ENCODE measurements at regions not wholly inside any gene's neighbourhood (a gene's known extent, or its start where the extent isn't known, plus 50 kb on each side); places are given as distances from the start of the nearest gene placed in this dataset.
"Not testable (repeated sequence)": the region's sequence is repeated elsewhere in the genome, so short reads cannot be mapped to it uniquely, and the experiment has no call there.

GRCh38 chr1:61543498-61543897 lies 181.4 kb downstream of the TM2D1 start:
- H3K36me3 ChIP-seq (ENCODE audit: insufficient read depth, low read length, poor library complexity, severe bottlenecking); DNase-seq (ENCODE audit: low spot score); H3K4me1 ChIP-seq (ENCODE audit: insufficient read depth, low read length, poor library complexity, severe bottlenecking); H3K27me3 ChIP-seq (replicated peaks; ENCODE audit: insufficient read depth, low read depth, low read length, poor library complexity); POLR2A ChIA-PET (ENCODE audit: low non-redundant PET); BruUV-seq (replicated peaks); H3K4me3 ChIP-seq (ENCODE audit: low read depth, low read length, poor library complexity, severe bottlenecking); H3K9me3 ChIP-seq (ENCODE audit: low read depth, low read length, poor library complexity, severe bottlenecking); CTCF ChIA-PET; H3K27ac ChIP-seq (ENCODE audit: low read depth, low read length, poor library complexity, severe bottlenecking): not testable (repeated sequence)
- intact Hi-C loops (cut with micrococcal nuclease; ENCODE audit: unreplicated experiment): loop anchor here (10.0 kb wide), 1 partner anchor 311 kb away; no protein-coding TSS in a partner anchor

GRCh38 chr1:61539720-61540462 lies 185.1 kb downstream of the TM2D1 start:
- TF ChIP-seq CTCF (conservative IDR thresholded peaks at IDR 0.05; ENCODE audit: low read depth, low read length): no peak
- no peak for TF ChIP-seq EZH2 (IDR thresholded peaks at IDR 0.05; ENCODE audit: borderline replicate concordance, low read depth, low read length, poor library complexity, severe bottlenecking)
- H3K36me3 ChIP-seq (ENCODE audit: insufficient read depth, low read length, poor library complexity, severe bottlenecking): no peaks in the 10 kb centered on the region
- no TSS peak for BruUV-seq (replicated peaks)
- H3K4me3 ChIP-seq (ENCODE audit: low read depth, low read length, poor library complexity, severe bottlenecking): no peak overlapping the region
- no peak overlapping the region for H3K27ac ChIP-seq (ENCODE audit: low read depth, low read length, poor library complexity, severe bottlenecking)
- no peaks in the 10 kb centered on the region for H3K9me3 ChIP-seq (ENCODE audit: low read depth, low read length, poor library complexity, severe bottlenecking)
- H3K27me3 ChIP-seq (replicated peaks; ENCODE audit: insufficient read depth, low read depth, low read length, poor library complexity): no peaks in the 10 kb centered on the region
- CTCF ChIA-PET: no interaction called here
- intact Hi-C loops (cut with micrococcal nuclease; ENCODE audit: unreplicated experiment): loop anchor here (10.0 kb wide), 1 partner anchor 315 kb away; no protein-coding TSS in a partner anchor
- POLR2A ChIA-PET (ENCODE audit: low non-redundant PET): no interaction called here
- DNase-seq (ENCODE audit: low spot score): no peak
- H3K4me1 ChIP-seq (ENCODE audit: insufficient read depth, low read length, poor library complexity, severe bottlenecking): no peaks in the 10 kb centered on the region

- POLR2A ChIA-PET (ENCODE audit: low non-redundant PET): no interaction called here
- TF ChIP-seq CTCF (conservative IDR thresholded peaks at IDR 0.05; ENCODE audit: low read depth, low read length): no peak
- no peak for TF ChIP-seq EZH2 (IDR thresholded peaks at IDR 0.05; ENCODE audit: borderline replicate concordance, low read depth, low read length, poor library complexity, severe bottlenecking)
- no peaks in the 10 kb centered on the region for H3K9me3 ChIP-seq (ENCODE audit: low read depth, low read length, poor library complexity, severe bottlenecking)
- no peak overlapping the region for H3K27ac ChIP-seq (ENCODE audit: low read depth, low read length, poor library complexity, severe bottlenecking)
- no peak overlapping the region for H3K4me3 ChIP-seq (ENCODE audit: low read depth, low read length, poor library complexity, severe bottlenecking)
- no peaks in the 10 kb centered on the region for H3K27me3 ChIP-seq (replicated peaks; ENCODE audit: insufficient read depth, low read depth, low read length, poor library complexity)
- no TSS peak for BruUV-seq (replicated peaks)
- no peaks in the 10 kb centered on the region for H3K4me1 ChIP-seq (ENCODE audit: insufficient read depth, low read length, poor library complexity, severe bottlenecking)
- no peak for DNase-seq (ENCODE audit: low spot score)
- intact Hi-C loops (cut with micrococcal nuclease; ENCODE audit: unreplicated experiment): no loop called here
- CTCF ChIA-PET: interaction anchor here (0.6 to 0.7 kb wide), 2 partner anchors 487 to 1219 kb away, joined by 3 to 4 read pairs; no protein-coding TSS in a partner anchor
- H3K36me3 ChIP-seq (ENCODE audit: insufficient read depth, low read length, poor library complexity, severe bottlenecking): no peaks in the 10 kb centered on the region
These were observed 186.7 kb downstream of the TM2D1 start for GRCh38 chr1:61538228-61538627.

Measured in A673 (cell line).